Stimulated activated CD4-positive, alpha-beta T cell treated with anti-CD3 and anti-CD28 coated beads, TNF-alpha, amount 100 ng/mL, for 48 hours (primary cell): ENCODE measurements at regions not wholly inside any gene's neighbourhood (a gene's known extent, or its start where the extent isn't known, plus 50 kb on each side); places are given as distances from the start of the nearest gene placed in this dataset.

Experiments used
- DNase-seq, 3 donors: peaks; one replicate each; pipeline ENCODE4 v3.0.0-alpha.2; 2020; ENCODE audit warnings: low read depth in 3 of 3

DNA sequence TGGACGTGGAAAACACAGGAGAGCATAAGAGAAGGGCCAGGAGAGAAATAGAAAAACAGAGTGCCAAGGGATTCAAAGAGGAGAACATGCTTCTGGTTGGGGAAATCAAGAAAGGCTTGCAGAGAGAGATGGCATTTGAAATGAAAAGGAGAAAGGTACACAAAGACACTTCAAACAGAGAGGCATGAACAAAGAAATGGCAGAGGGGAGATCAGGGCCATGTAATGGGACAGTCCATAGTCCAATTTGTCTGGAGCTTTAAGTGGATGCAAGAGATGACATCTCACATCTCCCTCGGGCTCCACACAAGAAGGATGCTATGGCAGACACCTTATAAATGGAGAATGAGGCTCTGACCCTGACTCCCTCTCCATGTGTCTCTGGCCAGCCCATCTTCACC, 331.1 kb downstream of the MLLT3 start:
- DNase-seq, result no peak

- no peak for DNase-seq
Observed at GRCh38 chr9:20290257-20290656, 332.0 kb downstream of the MLLT3 start.

DNA sequence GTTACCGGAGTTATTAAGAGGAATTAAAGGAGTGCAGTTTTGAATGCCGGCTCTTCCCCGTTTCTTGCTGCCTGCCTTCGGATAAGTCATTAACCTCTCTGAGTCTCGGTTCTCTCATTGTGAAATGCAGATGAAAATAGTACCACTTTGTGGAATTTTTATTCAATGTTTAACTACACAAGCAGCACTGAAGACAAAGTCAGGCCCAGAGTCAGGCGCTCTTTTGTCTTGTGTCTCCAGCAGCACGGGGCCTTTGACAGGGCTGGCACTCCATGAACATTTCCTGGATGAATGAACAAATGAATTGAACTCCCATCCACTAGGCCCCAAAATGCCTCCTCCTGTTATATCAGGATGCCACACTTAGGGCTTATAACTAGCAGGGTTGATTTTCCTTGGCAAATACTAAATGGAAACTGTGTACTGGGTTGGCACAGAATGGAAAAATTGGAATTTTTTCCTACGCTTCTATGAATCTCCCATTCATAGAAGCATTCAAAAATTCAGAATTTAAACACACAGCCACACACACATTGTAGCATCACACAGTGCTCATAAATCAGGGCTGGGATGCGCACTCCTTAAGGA, 332.8 kb downstream of the MLLT3 start:
- no peak for DNase-seq

DNA sequence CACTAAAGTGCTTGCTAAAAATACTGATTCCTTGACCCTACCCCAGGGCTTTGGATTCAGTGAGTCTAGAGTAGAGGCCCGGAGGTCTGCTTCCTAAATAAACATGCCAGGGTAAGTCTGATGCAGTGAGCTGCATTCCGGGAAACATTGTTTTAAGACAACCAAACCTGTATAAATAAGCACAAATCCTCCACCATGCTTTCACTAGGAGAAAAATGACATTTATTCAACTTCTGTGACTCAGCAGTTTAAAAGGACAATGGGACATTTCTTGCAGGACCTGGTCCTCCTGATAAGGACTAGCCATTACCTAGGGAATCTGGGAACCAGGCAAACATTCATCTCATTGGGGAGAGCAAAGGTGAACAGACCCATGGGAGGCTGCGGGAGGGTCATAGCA, 335.3 kb downstream of the MLLT3 start:
- no peak for DNase-seq

DNA sequence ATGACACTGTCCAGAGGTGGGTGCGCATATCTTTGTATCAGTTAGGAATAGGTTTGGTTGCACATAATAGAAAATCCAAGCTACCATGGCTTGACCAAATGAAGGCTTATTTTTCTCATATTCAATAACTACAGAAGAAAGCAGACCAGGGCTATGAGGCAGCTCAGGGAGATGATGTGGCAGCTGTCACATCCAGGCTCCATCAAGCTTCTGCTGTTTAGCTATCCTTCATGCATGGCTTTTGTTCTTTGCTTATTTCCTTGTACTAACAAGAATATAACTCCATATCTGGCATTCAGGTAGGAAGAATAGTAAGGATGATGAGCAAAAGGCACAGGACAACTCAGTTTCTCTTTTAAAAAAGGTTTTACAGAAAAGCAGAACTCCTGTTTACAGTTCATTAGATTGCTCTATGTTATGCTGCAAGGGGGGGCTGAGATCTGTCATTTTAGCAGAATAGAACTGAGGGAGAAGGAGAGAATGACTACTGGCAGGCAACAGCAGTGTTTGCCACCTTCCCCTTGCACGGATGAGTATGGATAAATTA, 336.1 kb downstream of the MLLT3 start:
- no peak for DNase-seq

- no peak for DNase-seq
Observed at GRCh38 chr9:20284601-20285289, 337.6 kb downstream of the MLLT3 start.

- DNase-seq, result no peak
Observed at GRCh38 chr9:20280330-20280729, 342.0 kb downstream of the MLLT3 start.

DNA sequence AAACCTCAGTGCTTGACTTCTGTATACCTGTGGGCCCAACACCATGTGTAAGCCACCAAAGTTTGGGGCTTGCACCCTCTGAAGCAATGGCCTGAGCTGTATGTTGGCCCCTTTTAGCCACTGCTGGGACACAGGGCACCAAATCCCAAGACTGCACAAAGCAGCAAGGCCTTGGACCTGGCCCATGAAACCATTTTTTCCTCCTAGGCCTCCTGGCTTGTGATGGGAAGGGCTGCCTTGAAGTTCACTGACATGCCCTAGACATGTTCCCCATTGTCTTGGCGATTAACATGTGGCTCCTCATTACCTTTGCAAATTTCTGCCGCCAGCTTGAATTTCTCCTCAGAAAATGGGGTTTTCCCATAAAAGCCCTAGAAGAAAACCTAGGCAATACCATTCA, 345.5 kb downstream of the MLLT3 start:
- no peak for DNase-seq

- no peak for DNase-seq
Observed at GRCh38 chr9:20271723-20272122, 350.6 kb downstream of the MLLT3 start.

DNA sequence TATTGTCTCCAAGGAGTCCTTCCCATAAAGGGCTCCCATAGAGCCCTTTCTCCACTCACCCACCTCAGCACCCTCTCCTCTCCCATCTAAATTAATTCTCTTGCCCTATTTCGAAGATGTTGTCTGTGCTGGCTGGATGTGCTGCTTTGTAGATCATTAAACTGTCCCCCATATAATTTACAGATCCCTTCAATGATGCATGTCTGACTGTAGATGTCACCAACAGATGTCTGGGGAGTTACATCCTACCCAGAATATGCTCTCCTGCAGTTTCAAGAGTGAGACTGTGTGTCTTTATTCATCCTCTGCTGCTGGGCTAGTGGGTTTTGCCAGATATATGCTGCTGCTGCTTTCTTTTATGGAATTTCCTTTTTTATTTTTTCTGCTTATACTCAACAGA, 351.2 kb downstream of the MLLT3 start:
- no peak for DNase-seq

DNA sequence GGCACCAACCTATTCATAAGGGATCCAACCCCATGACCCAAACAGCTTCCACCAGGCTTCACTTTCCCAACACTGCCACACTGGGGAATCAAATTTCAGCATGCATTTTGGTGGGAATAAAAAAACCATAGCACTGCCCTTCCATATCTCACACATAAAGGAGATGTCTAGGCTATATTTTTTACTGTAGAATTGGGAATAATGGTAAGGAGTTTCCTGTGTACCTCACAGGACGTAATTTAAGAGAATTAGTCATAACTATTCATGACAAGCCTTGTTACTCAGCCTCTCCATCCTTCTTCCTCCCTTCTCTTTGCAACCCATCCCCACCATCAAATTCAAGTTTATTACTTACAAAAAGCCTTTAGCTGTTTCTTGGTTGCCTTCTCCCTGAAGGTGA, 352.1 kb downstream of the MLLT3 start:
- DNase-seq, result no peak

DNA sequence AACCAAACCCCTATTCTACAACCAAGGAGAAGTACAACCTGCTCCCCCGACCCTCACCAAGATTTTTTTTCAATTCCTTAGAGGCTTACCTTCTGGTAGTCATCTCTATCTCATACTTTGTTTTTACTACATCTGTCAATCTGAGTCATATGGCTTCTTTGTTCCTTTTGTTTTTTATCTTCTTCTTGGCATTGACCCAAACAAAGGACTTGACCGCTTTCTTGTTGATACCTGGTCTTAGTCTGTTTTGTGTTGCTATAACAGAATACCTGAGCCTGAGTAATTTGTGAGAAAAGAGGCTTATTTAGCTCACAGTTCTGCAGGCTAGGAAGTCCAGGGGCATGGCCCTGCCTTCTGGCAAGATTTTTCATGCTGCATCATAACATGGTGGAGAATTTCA, 352.7 kb downstream of the MLLT3 start:
- DNase-seq, result no peak

- no peak for DNase-seq
Observed at GRCh38 chr9:20264896-20265295, 357.4 kb downstream of the MLLT3 start.

DNA sequence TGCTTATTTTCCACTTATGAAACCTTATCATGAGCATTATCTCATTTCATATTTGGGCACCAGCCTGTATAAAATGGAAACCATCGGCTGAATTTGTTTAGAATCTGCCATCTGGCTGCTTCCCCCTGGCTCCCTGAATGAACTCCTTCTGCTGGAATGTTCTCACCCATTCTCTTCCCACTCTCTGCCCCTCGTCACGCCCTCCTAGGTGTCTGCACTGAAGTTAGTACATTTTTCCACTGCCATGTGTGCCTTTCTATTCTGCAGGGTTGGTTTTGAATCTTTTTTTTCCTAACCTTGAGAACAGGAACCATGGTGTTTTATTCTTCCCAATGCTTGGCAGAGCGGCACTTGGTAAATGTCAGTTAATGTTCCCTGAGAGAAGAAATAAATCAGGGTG, 359.7 kb downstream of the MLLT3 start:
- DNase-seq, result no peak

DNA sequence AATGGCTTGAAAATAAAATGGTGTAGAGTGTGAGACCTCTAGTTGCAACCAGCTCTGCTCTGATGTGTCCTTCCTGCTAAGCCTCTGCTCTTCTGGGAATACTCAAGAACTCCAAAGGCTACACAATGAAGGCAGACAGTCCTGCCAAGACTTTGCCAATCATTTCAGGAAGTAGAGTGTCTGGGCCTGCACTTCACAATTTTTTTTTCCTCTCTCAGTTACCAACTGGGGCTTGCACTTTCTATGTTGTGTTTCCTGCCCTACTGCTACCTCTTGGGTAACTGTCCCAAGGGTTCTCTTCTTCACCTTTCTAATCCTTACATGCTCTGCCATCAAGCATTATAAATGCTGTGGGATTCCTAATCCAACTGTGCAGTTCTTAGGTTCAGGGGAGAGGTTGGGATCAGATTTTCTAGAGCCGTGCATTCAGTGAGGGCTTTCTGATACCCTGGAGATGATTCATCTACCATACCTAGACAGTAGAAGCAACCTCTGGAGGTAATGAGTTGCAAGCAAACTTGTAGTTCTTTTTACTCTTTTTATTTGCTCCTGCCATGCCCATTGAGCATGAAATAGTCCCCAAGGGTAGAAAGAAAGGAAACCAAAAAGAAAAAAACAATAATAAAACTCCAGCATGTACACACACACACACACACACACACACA, 365.9 kb downstream of the MLLT3 start:
- no peak for DNase-seq

DNA sequence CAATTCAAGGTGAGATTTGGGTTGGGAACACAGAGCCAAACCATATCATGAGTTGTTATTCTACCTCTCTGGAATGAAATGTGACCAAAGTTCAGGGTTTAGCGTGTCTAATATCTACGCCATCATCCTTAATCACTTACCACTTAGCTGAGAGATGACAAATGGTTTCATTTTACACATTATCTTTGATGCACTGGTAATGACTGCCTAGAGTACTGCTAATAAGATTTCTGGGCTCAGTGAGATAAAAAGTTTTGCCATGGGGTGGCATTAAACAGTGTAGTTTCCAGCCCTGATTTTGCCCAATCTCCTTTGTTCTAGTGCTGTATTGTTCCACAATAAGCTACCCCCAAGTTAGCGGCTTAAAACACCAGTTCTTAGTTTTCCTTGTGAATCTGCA, 367.2 kb downstream of the MLLT3 start:
- no peak for DNase-seq

GRCh38 chr9:20253635-20254034, 368.7 kb downstream of the MLLT3 start:
- DNase-seq, result no peak

DNA sequence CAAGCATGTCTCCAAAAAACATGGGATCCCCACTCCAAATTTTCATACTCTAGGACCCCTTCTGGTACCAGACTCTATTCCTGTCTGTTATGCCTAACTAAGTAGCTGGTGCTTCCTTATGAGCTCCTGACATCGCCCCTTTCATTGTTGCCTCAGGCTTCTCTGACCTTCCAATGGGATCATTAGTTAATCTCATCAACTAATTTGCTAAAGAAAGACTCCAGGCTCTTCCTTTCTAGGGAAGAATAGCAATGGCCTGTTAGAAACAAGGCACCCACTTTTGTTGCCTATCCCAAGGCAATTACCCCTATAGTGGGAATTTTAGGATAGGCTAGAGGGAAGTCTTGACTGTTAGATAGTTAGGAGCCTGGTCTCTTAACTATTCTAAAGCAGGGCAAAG, 369.5 kb downstream of the MLLT3 start:
- DNase-seq, result no peak

DNA sequence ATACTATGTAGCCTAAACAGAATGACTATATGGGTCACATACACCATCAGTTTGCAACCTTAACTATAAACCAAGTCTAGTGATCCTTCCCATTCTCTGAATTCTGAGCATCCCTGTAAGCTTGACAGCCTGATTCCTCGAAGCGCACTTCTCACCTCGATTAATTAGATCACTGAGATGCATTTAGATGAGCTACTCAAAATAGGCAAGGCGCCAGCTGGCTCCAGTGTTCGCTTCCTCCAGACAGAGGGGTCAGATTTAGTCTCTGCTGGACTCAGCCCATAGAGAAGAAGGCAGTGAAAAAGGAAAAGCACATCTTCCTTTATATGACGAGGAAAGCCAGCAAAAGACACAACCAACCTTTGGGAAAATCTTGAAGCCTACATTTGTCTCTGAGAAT, 371.5 kb downstream of the MLLT3 start:
- no peak for DNase-seq

DNA sequence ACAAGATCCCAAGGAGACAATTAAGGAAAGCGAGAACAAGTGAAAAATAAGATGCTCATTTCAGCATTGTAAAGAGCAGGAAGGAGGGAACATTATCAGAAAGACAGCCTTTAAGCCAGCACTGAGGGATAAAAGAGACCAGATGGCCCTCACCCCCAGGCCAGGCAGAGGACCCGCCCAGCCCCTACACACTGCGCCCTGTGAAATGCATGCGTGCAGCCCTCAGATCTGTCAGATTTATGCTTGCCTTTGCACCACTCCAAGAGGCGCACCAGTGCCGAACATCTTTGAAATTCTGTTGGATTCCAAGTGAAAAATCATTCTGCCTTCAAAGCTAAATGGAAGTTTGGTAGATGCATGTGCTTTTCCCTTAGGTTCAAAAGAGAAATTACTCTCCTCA, 378.0 kb downstream of the MLLT3 start:
- no peak for DNase-seq

- no peak for DNase-seq
Observed at GRCh38 chr9:20243841-20244240, 378.5 kb downstream of the MLLT3 start.

DNA sequence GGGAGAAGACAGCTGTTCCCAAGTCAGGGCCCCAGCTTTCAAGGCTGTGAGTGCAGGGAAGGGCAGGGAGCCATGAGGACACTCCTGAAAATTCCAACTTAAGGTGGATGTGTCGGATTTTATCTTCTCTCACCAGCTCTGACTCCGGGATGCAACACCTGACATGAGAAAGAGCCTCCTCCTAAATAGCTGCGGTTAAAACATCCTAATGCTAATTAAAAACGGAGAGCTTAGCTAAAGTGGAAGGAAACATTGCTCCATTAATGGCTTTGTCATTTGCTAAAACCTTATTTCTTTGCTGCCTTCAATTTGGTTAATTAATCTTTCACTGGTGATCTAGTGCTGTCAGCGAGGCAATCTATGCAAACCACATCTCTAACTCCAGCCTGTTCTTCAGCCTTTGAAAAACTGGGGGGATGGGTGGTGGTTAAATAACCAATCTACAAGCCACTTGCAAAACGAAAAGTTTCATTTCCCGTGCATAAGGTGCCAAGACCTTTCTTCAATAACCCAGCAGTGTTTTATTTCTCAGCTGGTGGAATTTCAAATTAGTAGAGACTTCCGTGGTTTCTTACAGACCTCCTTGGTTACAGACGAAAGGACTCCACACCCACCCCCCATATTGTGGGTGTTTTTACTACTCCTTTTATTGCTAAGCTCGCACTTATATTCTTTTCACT, 379.6 kb downstream of the MLLT3 start:
- DNase-seq, result peak in 2 of 3 donors; percentile 6 to 24

DNA sequence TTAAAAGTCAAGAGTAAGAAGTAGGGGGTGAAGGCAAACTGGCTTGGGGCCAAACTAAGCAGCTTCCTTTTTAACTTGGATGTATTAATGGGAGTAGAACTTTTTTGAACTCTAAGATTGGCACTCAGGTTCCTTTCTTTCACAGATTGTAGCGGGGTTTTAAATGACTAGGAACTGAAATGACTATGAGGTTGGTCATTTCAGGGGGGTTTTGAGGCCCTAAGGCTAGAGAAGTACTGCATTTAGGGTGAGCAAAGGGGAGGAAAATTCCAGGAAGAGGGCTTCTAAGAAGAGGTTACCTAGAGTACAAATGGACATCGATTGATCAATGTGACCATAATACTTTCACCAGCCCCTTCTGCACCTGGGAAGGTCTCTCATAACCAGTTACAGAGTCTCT, 381.8 kb downstream of the MLLT3 start:
- no peak for DNase-seq
